ENCODE measurements at regions not wholly inside any gene's neighbourhood (a gene's known extent, or its start where the extent isn't known, plus 50 kb on each side); places are given as distances from the start of the nearest gene placed in this dataset.

GRCh38 chr17:77391668-77392375 lies 251.1 kb downstream of the SEC14L1 start (continued):
- TF ChIP-seq TOPORS (CRISPR knock-in tag; IDR thresholded peaks at IDR 0.05), result no peak
- TF ChIP-seq SMYD3 (CRISPR knock-in tag; IDR thresholded peaks at IDR 0.05), result 0 out of 2 replicates have a peak, but pooled peaks have one; percentile 2
- no peak for TF ChIP-seq POLR2AphosphoS5 (IDR thresholded peaks at IDR 0.05; ENCODE audit: low read depth, low read length)
- peak; percentile 86; the same call in 1 of the 2 replicates for TF ChIP-seq ZNF235 (CRISPR knock-in tag; IDR thresholded peaks at IDR 0.05; ENCODE audit: borderline replicate concordance)
- no peak for TF ChIP-seq ATAD3A (CRISPR knock-in tag; IDR thresholded peaks at IDR 0.05)
- TF ChIP-seq ZNF567 (CRISPR knock-in tag; IDR thresholded peaks at IDR 0.05; ENCODE audit: borderline replicate concordance), result 0 out of 2 replicates have a peak, but pooled peaks have one; percentile 31
- TF ChIP-seq TEAD3 (CRISPR knock-in tag; optimal IDR thresholded peaks at IDR 0.05; ENCODE audit: borderline replicate concordance), result peak; percentile 24
- no peak for TF ChIP-seq PCBP1 (IDR thresholded peaks at IDR 0.05; ENCODE audit: borderline replicate concordance, low read depth, low read length)
- TF ChIP-seq ZHX2 (IDR thresholded peaks at IDR 0.05; ENCODE audit: low read depth), result no peak
- no peak for TF ChIP-seq ZHX2 (CRISPR knock-in tag; IDR thresholded peaks at IDR 0.05; ENCODE audit: borderline replicate concordance)
- no peak for TF ChIP-seq ZBED4 (CRISPR knock-in tag; IDR thresholded peaks at IDR 0.05; ENCODE audit: borderline replicate concordance)
- TF ChIP-seq FOXA1 (IDR thresholded peaks at IDR 0.05), result no peak
- peak; percentile 22; the same call in 1 of the 2 replicates for TF ChIP-seq FOXA1 (CRISPR knock-in tag; IDR thresholded peaks at IDR 0.05)
- TF ChIP-seq SNAPC4 (CRISPR knock-in tag; IDR thresholded peaks at IDR 0.05), result peak; percentile 36; the same call in 1 of the 2 replicates

Data from HepG2 (cell line).